OCI-LY1 (cell line): ENCODE measurements at regions not wholly inside any gene's neighbourhood (a gene's known extent, or its start where the extent isn't known, plus 50 kb on each side); places are given as distances from the start of the nearest gene placed in this dataset.

Experiments
- EZH2 ChIP-seq: fragments of 200-600 bp; sonication (generic), shearing (Covaris generic); IDR thresholded peaks from 2 replicates; pipeline ENCODE4 v1.8.0; 2017; ENCODE audit warnings: borderline replicate concordance, mixed run types, mild to moderate bottlenecking, antibody characterized with exemption, low read length, moderate library complexity, mixed read lengths
- TF ChIP-seq, protein P1 (sequence below): fragments of 200-600 bp; sonication (generic), shearing (Covaris generic); IDR thresholded peaks from 2 replicates; pipeline ENCODE4 v1.5.1; 2017; ENCODE audit warnings: mild to moderate bottlenecking, antibody characterized with exemption, low read length, moderate library complexity, mixed read lengths

DNA sequence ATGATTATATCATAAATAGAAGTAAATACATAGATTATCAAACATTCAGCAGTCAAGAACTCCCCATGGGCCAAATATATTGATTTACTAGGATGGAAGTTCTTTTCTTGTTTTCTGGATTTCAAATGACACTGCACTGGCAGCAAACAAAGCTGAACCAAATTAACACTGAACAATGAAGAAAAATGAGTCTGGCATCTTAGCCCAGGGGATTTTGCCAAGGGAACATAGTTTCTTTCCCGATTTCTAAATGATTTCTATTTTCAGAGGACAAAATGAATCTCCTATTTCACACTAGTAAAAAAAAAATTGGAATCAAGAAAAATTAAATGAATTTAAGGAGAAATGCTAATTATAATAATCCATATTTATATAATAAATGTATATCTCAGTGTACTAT lies 116.9 kb upstream of the FAM174A start:
- TF ChIP-seq, protein P1, sequence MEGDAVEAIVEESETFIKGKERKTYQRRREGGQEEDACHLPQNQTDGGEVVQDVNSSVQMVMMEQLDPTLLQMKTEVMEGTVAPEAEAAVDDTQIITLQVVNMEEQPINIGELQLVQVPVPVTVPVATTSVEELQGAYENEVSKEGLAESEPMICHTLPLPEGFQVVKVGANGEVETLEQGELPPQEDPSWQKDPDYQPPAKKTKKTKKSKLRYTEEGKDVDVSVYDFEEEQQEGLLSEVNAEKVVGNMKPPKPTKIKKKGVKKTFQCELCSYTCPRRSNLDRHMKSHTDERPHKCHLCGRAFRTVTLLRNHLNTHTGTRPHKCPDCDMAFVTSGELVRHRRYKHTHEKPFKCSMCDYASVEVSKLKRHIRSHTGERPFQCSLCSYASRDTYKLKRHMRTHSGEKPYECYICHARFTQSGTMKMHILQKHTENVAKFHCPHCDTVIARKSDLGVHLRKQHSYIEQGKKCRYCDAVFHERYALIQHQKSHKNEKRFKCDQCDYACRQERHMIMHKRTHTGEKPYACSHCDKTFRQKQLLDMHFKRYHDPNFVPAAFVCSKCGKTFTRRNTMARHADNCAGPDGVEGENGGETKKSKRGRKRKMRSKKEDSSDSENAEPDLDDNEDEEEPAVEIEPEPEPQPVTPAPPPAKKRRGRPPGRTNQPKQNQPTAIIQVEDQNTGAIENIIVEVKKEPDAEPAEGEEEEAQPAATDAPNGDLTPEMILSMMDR = no peak
- TF ChIP-seq EZH2 = no peak
